ENCODE measurements at regions not wholly inside any gene's neighbourhood (a gene's known extent, or its start where the extent isn't known, plus 50 kb on each side); places are given as distances from the start of the nearest gene placed in this dataset.

- no peak for TF ChIP-seq CTCF (conservative IDR thresholded peaks at IDR 0.05 in 1 of 2, IDR thresholded peaks at IDR 0.05 in 1 of 2; ENCODE audit: extremely low read depth in 1 of 2, insufficient read depth in 1 of 2, low read depth in 1 of 2, low read length in 2 of 2)
- no peak for TF ChIP-seq EZH2 (IDR thresholded peaks at IDR 0.05; ENCODE audit: borderline replicate concordance, low read length)
Observed at GRCh38 chr12:127399451-127399850, 867.5 kb upstream of the TMEM132C start.

Data from mammary epithelial cell (primary cell).